GM19438 (cell line): ENCODE measurements at regions not wholly inside any gene's neighbourhood (a gene's known extent, or its start where the extent isn't known, plus 50 kb on each side); places are given as distances from the start of the nearest gene placed in this dataset.

Source experiments
- ATAC-seq: cut with Tn5 transposase; IDR thresholded peaks from one replicate; pipeline ENCODE4 v1.9.1; 2021; ENCODE audit warnings: low read depth; ENCODE audit not compliant: unreplicated experiment

GRCh38 chr12:67452119-67452805 lies 183.1 kb downstream of the CAND1 start:
- ATAC-seq, result peak; percentile 65

- ATAC-seq, result no peak
These were observed 184.0 kb downstream of the CAND1 start for GRCh38 chr12:67453191-67453590.

- ATAC-seq, result no peak
These were observed 186.1 kb downstream of the CAND1 start for GRCh38 chr12:67455236-67455635.

DNA sequence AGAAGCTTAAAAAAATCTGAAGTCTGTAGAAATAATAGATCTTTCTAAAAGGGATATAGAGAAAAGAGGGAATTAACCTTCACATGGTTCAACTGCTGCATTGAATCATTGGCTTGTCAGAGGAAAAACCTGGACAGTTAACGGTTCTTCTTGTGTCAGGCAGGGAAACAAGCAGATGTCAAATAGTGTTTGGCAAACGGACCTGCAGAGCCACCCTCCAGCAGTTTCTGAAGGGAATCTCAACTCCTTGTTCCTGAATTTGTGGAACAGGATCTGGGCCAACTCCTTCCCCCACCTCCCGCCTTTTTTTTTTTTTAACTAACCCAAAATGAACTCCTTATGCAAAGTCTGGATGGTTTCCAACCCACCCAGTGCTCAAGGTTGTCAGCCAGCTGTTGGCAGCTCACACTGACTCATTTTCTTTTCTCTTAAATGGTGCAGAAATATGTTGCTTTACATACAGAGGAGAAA lies 187.3 kb downstream of the CAND1 start:
- ATAC-seq, result no peak

GRCh38 chr12:67457136-67457535 lies 188.0 kb downstream of the CAND1 start:
- no peak for ATAC-seq

GRCh38 chr12:67457778-67458665 lies 188.9 kb downstream of the CAND1 start:
- ATAC-seq, result no peak

DNA sequence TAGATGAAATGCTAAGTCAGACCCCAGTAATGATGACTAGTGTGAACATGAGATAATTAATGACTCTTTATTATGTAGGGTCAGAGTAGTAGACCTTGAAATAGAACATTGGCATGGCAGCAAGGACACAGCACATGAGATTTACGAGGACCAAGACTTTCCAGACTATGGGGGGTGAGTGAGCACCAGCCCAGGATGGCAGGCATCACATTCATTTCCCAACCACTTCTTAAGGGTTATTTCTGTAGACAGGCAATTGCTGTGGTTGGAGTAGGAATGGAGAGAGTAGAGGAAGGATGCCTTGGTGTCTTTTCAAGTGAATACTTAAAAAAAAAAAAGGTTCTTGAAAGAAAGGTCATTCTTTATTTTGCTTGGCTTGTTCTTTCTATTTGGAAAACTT lies 189.4 kb upstream of the DYRK2 start:
- no peak for ATAC-seq

GRCh38 chr12:67459578-67459977 lies 189.0 kb upstream of the DYRK2 start:
- no peak for ATAC-seq

DNA sequence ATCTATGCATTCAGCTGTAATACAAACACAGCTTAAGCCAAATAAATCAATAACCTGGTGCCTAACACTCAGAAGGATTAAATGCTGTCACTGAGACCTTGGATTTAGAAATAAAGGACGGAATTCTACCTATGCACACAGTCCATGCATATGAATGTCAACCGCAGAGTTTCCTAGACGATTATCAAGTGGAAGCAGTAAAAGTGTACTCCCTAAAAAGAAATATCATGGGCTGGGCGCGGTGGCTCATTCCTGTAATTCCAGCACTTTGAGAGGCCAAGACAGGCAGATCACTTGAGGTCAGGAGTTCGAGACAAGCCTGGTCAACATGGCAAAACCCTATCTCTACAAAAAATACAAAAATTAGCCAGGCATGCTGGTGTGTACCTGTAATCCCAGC lies 188.2 kb upstream of the DYRK2 start:
- no peak for ATAC-seq

DNA sequence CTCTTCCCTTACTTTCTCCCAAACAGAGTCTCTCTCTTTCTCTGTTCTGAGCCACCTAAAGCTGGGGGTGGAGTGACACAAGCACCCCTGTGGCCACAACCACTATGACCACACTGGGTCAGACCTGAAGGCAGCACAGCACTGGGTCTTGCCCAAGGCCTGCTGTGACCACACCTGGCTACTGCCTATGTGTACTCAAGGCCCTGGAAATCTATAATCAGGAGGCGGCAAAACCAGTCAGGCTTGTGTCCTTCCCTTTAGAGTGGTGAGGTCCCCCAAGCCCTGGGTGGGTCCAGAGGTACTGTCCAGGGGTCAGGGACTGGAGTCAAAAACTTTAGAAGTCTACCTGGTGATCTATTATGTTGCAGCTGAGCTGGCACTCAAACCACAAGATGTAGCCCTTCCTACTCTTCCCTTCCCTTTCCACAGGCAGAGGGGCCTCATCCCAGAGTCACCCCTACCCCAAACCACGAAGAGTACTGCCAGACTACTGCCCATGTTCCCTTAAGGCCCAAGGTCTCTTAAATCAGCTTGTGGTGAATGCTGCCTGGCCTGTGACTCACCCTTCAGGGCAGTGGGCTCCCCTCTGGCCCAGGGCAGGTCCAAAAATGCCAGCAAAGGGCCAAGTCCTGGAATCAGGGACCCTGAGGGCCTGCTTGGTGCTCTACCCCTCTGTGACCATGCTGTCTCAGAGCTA lies 179.8 kb upstream of the DYRK2 start:
- ATAC-seq, result no peak

- ATAC-seq, result no peak
These were observed 178.9 kb upstream of the DYRK2 start for GRCh38 chr12:67469666-67470065.

GRCh38 chr12:67471810-67472209 lies 176.7 kb upstream of the DYRK2 start:
- no peak for ATAC-seq

- ATAC-seq, result no peak
These were observed 176.0 kb upstream of the DYRK2 start for GRCh38 chr12:67472539-67472938.

DNA sequence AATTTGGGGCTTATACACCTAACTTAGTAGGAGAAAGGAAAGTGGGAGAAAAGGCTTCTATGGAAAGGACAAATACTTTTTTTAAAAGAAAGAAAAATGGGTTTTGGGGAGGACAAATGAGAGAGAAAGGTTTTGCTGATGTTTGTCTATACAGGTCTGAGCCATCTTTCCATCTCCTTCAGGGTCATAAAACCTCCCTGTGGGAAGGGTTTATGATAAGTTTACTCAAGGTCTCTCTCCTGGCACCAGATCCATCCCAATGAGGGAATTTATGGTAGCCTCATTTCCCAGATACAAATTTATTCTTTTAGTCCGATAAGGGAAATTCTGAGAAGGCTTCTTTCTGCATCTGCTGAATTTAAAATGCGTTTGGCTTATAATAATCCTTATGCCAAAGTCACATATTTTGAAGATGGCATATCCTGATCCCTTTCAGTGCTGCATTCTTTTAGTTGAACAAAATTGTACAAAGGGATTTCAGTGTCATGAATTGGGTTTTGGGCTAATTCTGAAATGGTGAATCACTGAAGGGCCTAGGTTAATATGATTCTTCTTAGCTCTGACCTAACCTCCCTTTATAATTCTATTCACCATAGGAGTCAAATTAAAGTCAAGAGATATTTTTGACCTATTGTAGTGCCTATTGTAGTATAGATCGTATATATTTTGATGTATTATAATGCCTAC lies 173.5 kb upstream of the DYRK2 start:
- no peak for ATAC-seq

DNA sequence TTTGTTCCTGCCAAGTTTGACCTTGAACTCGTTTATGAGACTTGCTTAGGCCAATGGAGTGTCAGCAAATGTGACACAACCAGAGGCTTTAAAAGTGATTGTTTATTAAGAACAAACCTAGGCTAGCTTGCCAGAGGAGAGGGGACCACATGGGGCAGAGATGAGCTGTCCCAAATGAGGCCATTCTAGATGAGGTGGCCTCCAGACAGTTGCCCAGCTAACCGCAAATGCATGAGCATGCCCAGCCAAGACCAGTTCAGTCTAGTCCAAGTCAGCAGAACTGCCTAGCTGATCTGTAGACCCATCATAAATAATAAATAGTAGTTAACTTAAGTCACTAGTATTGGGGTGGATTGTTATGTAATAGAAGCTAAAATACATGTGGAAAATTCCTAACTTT lies 172.8 kb upstream of the DYRK2 start:
- ATAC-seq, result no peak

- no peak for ATAC-seq
These were observed 170.8 kb upstream of the DYRK2 start for GRCh38 chr12:67477681-67478265.

DNA sequence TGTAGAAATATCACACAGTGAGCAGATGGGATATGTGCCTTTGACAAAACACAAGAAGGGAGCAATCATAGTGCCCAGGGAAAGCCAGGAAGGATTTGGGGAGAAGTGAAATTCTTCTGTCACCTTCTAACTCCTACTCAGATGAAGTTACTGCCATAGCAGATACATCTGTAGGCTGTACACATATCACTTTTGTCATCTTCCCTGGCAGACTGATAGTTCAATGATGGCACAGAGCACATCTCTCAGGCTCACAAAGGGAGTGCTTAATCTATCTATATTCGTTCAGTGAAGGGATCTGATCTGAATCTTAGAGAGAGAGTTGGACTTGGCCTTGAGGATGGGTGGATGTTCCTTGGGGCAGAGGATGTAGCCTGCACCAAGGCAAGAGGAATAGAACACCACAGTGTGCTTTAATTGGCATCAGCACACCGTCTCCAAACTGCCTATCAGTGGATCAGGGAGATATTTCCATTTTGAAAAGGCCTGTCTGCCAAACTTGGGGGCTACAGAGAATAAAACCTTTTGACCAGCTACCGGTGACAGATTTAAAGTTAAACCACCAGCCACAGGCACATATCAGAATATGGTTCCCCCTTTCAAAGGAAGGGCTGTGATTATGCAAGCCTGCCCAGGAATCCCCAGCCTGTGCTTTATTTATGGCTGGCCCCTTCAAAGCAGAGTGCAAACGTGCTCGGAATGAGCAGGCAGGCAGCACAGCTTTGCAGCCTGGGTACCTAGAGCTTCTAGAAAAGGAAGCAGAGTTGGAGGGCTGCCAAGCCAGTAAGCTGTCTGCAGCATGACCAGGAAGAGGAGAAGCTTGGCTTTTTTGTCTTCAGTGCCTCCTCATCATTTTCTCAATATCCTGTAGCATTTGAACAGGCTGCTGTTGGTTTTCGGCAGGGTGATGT lies 165.5 kb upstream of the DYRK2 start:
- peak; percentile 72 for ATAC-seq

GRCh38 chr12:67483871-67484554 lies 164.5 kb upstream of the DYRK2 start:
- peak; percentile 25 for ATAC-seq
